Mesenchymal stem cell (in vitro differentiated cells and primary cell): ENCODE measurements at regions not wholly inside any gene's neighbourhood (a gene's known extent, or its start where the extent isn't known, plus 50 kb on each side); places are given as distances from the start of the nearest gene placed in this dataset.

ENCODE experiments used
- DNase-seq: peaks from one replicate; pipeline ENCODE4 v3.0.0-alpha.2; 2013
- H2AFZ ChIP-seq: one replicate; pipeline ENCODE4 v1.6.1; 2013; ENCODE audit warnings: low read depth, mild to moderate bottlenecking, control low read depth, inconsistent platforms, low read length, moderate library complexity
- H2AK5ac ChIP-seq: 2 replicates; pipeline ENCODE4 v1.6.1; 2013; ENCODE audit warnings: low read length, moderate library complexity, mild to moderate bottlenecking, inconsistent platforms; ENCODE audit not compliant: severe bottlenecking
- H2BK120ac ChIP-seq: one replicate; pipeline ENCODE4 v1.6.1; 2013; ENCODE audit warnings: low read depth, mild to moderate bottlenecking, inconsistent platforms, low read length, moderate library complexity
- H2BK12ac ChIP-seq, 2 experiments: one replicate each; pipeline ENCODE4 v1.6.1; 2013; ENCODE audit warnings: inconsistent platforms in 2 of 2, low read length in 2 of 2, mild to moderate bottlenecking in 2 of 2, moderate library complexity in 2 of 2, control low read depth in 1 of 2
- H2BK15ac ChIP-seq: one replicate; pipeline ENCODE4 v1.6.1; 2013; ENCODE audit warnings: mild to moderate bottlenecking, low read depth, inconsistent platforms; ENCODE audit not compliant: poor library complexity, severe bottlenecking
- H2BK5ac ChIP-seq: 2 replicates; pipeline ENCODE4 v1.6.1; 2013; ENCODE audit warnings: low read depth, mild to moderate bottlenecking, low read length, control low read depth, inconsistent platforms; ENCODE audit not compliant: poor library complexity, severe bottlenecking
- H3K14ac ChIP-seq, 2 experiments: one replicate each; pipeline ENCODE4 v1.6.1; 2013; ENCODE audit warnings: inconsistent platforms in 2 of 2, low read length in 2 of 2, control low read depth in 1 of 2, mild to moderate bottlenecking in 1 of 2, moderate library complexity in 1 of 2
- H3K18ac ChIP-seq, 2 experiments: one replicate each; pipeline ENCODE4 v1.6.1; 2013; ENCODE audit warnings: inconsistent platforms in 2 of 2, low read length in 2 of 2, control low read depth in 1 of 2, low read depth in 1 of 2, mild to moderate bottlenecking in 1 of 2
- H3K23ac ChIP-seq, 2 experiments: one replicate each; pipeline ENCODE4 v1.6.1; 2013; ENCODE audit warnings: inconsistent platforms in 2 of 2, low read length in 2 of 2, mild to moderate bottlenecking in 2 of 2, moderate library complexity in 2 of 2, control low read depth in 1 of 2
- H3K27ac ChIP-seq: 2 replicates; pipeline ENCODE4 v1.5.1; 2013; ENCODE audit warnings: mild to moderate bottlenecking, moderate library complexity, low read length, control low read depth, inconsistent platforms; ENCODE audit not compliant: poor library complexity, severe bottlenecking
- H3K27me3 ChIP-seq, 2 experiments: 2 replicates each; pipeline versions ENCODE4 v1.6.1 to v1.7.0; 2013; ENCODE audit warnings: low read length in 2 of 2, mild to moderate bottlenecking in 2 of 2, moderate library complexity in 2 of 2, control low read depth in 1 of 2, inconsistent platforms in 1 of 2; ENCODE audit not compliant: control insufficient read depth in 1 of 2, insufficient read depth in 1 of 2
- H3K36me3 ChIP-seq, 2 experiments: 2 replicates each; pipeline versions ENCODE4 v1.6.1 to v1.7.0; 2013; ENCODE audit warnings: low read length in 2 of 2, control low read depth in 1 of 2, inconsistent platforms in 1 of 2, low read depth in 1 of 2, mild to moderate bottlenecking in 1 of 2; ENCODE audit not compliant: insufficient read depth in 2 of 2, control insufficient read depth in 1 of 2
- H3K4ac ChIP-seq, 2 experiments: one replicate each; pipeline ENCODE4 v1.6.1; 2013; ENCODE audit warnings: inconsistent platforms in 2 of 2, low read length in 2 of 2, mild to moderate bottlenecking in 2 of 2, moderate library complexity in 2 of 2, control low read depth in 1 of 2, low read depth in 1 of 2
- H3K4me1 ChIP-seq: 2 replicates; pipeline ENCODE4 v1.6.1; 2013; ENCODE audit warnings: low read depth, low read length, control low read depth; ENCODE audit not compliant: control insufficient read depth, insufficient read depth
- H3K4me2 ChIP-seq: 2 replicates; pipeline ENCODE4 v1.6.1; 2013; ENCODE audit warnings: low read length, mild to moderate bottlenecking, inconsistent platforms; ENCODE audit not compliant: poor library complexity, severe bottlenecking
- H3K4me3 ChIP-seq, 2 experiments: 2 replicates each; pipeline versions ENCODE4 v1.5.1 to v1.7.0; 2013; ENCODE audit warnings: low read length in 2 of 2, mild to moderate bottlenecking in 2 of 2, control low read depth in 1 of 2, low read depth in 1 of 2; ENCODE audit not compliant: insufficient read depth in 1 of 2
- H3K79me1 ChIP-seq: replicated peaks from 2 replicates; pipeline ENCODE4 v1.6.1; 2013; ENCODE audit warnings: mild to moderate bottlenecking, control low read depth, low read length, inconsistent platforms; ENCODE audit not compliant: poor library complexity, severe bottlenecking
- H3K9ac ChIP-seq: 2 replicates; pipeline ENCODE4 v1.7.0; 2013; ENCODE audit warnings: mild to moderate bottlenecking, low read length, moderate library complexity
- H3K9me3 ChIP-seq: 2 replicates; pipeline ENCODE4 v1.7.0; 2013; ENCODE audit warnings: mild to moderate bottlenecking, low read length; ENCODE audit not compliant: control insufficient read depth
- H4K8ac ChIP-seq: one replicate; pipeline ENCODE4 v1.6.1; 2013; ENCODE audit warnings: inconsistent platforms, mild to moderate bottlenecking, low read length, moderate library complexity
- H4K91ac ChIP-seq: one replicate; pipeline ENCODE4 v1.6.1; 2013; ENCODE audit warnings: mild to moderate bottlenecking, low read length, inconsistent platforms
- WGBS: methylation state at CpG from one replicate; pipeline ENCODE4 v1.1.7; 2013; ENCODE audit warnings: mixed read lengths; 5-methylcytosine and 5-hydroxymethylcytosine counted together

GRCh38 chr20:43844778-43845614, 69.7 kb upstream of the TOX2 start:
- Histone ChIP-seq H3K4me3 (no peak overlapping the region), H3K9ac (peak overlapping the region; percentile 10), H3K4me1 (peaks cover 18% of the 10 kb centered on the region), H2BK120ac (peak overlapping the region; percentile 84), H3K9me3 (peaks cover 10% of the 10 kb centered on the region), H3K4me2 (no peak overlapping the region), H3K23ac (no peak overlapping the region), H2BK12ac (peak overlapping the region; percentile 78 to 93), H3K18ac (peak overlapping the region; percentile 31 to 70), H3K4ac (peak overlapping the region; percentile 58 to 60), H2BK15ac (peak overlapping the region; percentile 46), H2AK5ac (no peak overlapping the region), H3K36me3 (no peaks in the 10 kb centered on the region), H4K8ac (peak overlapping the region; percentile 29), H3K27me3 (no peaks in the 10 kb centered on the region), H2AFZ (no peak overlapping the region), H3K27ac (no peak overlapping the region), H4K91ac (peak overlapping the region; percentile 55), H3K79me1 (no peaks in the 10 kb centered on the region), H2BK5ac (no peak overlapping the region), H3K14ac (peak overlapping the region in 1 of 2 experiments; percentile 22)
- WGBS: 25% methylated on average over 5 of the region's 6 CpGs
- peak; percentile 95 for DNase-seq

DNA sequence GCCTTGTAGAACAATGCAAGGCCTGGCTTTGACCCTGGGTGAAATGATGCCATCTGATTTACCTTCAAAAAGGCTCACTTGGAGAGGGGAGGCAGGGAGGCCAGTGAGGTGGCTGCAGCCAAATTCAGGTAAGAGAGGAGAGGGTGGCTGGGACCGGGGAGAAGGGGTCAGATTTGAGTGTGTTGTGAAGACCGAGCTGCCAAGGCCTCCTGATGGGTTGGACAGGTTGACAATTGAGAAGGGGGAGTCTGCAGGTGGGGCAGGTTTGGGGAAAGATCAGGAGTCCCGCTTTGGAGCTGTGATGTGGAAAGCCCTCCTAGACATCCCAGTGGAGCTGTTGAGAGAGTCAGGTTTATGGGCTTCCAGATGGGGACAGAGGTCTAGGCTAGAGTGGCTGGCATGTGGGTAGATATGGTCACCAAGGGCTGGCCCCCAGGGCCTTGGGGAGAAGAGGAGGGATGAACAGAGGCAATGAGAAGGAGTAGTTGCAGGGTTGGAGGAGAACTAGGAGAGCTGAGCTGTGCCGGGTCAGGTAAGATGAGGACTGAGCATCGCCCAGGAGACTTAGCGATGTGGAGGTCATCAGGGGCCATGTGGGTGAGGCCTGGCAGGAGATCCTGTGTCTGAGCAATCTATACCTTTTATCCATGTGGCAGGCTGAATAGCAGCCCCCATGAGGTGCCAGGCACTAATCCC, 70.5 kb upstream of the TOX2 start:
- H3K27me3 ChIP-seq: no peaks in the 10 kb centered on the region
- no peak overlapping the region for H3K27ac ChIP-seq
- H3K79me1 ChIP-seq: no peaks in the 10 kb centered on the region
- peak overlapping the region; percentile 86 to 90 for H3K4ac ChIP-seq
- H4K8ac ChIP-seq: peak overlapping the region; percentile 16
- 96% methylated on average over 6 of the region's 6 CpGs for WGBS
- no peak overlapping the region for H2AK5ac ChIP-seq
- peak overlapping the region; percentile 93 for H4K91ac ChIP-seq
- H3K4me3 ChIP-seq: no peak overlapping the region
- H3K14ac ChIP-seq: no peak overlapping the region
- H3K9ac ChIP-seq: peak overlapping the region; percentile 10
- peak overlapping the region; percentile 39 for H2BK15ac ChIP-seq
- no peak overlapping the region for H3K4me2 ChIP-seq
- peak overlapping the region; percentile 65 to 67 for H3K18ac ChIP-seq
- no peak overlapping the region for H2BK5ac ChIP-seq
- H3K9me3 ChIP-seq: peaks cover 10% of the 10 kb centered on the region
- no peak for DNase-seq
- no peak overlapping the region for H2AFZ ChIP-seq
- H3K36me3 ChIP-seq: no peaks in the 10 kb centered on the region
- H3K23ac ChIP-seq: peak overlapping the region in 1 of 2 experiments; percentile 0
- peak overlapping the region; percentile 25 to 30 for H2BK12ac ChIP-seq
- peak overlapping the region; percentile 84 for H2BK120ac ChIP-seq
- peaks cover 15% of the 10 kb centered on the region for H3K4me1 ChIP-seq

GRCh38 chr20:43843096-43843964, 71.3 kb upstream of the TOX2 start:
- peak; percentile 92 for DNase-seq
- H3K9ac ChIP-seq: no peak overlapping the region
- H2BK15ac ChIP-seq: no peak overlapping the region
- peak overlapping the region; percentile 67 to 78 for H3K18ac ChIP-seq
- peaks cover 10% of the 10 kb centered on the region for H3K9me3 ChIP-seq
- no peak overlapping the region for H3K14ac ChIP-seq
- peak overlapping the region; percentile 48 to 86 for H3K4ac ChIP-seq
- peak overlapping the region in 1 of 2 experiments; percentile 0 for H3K23ac ChIP-seq
- no peak overlapping the region for H3K4me3 ChIP-seq
- 33% methylated on average over 10 of the region's 10 CpGs for WGBS
- peaks cover 15% of the 10 kb centered on the region for H3K4me1 ChIP-seq
- no peak overlapping the region for H2AK5ac ChIP-seq
- H3K27ac ChIP-seq: no peak overlapping the region
- peak overlapping the region; percentile 84 for H2BK120ac ChIP-seq
- H3K36me3 ChIP-seq: no peaks in the 10 kb centered on the region
- H3K79me1 ChIP-seq: no peaks in the 10 kb centered on the region
- H4K91ac ChIP-seq: peak overlapping the region; percentile 80
- H3K27me3 ChIP-seq: no peaks in the 10 kb centered on the region
- no peak overlapping the region for H2AFZ ChIP-seq
- H2BK5ac ChIP-seq: no peak overlapping the region
- H4K8ac ChIP-seq: peak overlapping the region; percentile 78
- peak overlapping the region; percentile 32 to 43 for H2BK12ac ChIP-seq
- no peak overlapping the region for H3K4me2 ChIP-seq
